HG03520 (cell line): ENCODE measurements at regions not wholly inside any gene's neighbourhood (a gene's known extent, or its start where the extent isn't known, plus 50 kb on each side); places are given as distances from the start of the nearest gene placed in this dataset.
A peak's percentile ranks its signal among the peaks of the same experiment; 100 is the strongest.

ENCODE experiments used
- ATAC-seq: cut with Tn5 transposase; IDR thresholded peaks from one replicate; pipeline ENCODE4 v1.9.1; 2021; ENCODE audit warnings: mild to moderate bottlenecking, moderate library complexity; ENCODE audit not compliant: unreplicated experiment

DNA sequence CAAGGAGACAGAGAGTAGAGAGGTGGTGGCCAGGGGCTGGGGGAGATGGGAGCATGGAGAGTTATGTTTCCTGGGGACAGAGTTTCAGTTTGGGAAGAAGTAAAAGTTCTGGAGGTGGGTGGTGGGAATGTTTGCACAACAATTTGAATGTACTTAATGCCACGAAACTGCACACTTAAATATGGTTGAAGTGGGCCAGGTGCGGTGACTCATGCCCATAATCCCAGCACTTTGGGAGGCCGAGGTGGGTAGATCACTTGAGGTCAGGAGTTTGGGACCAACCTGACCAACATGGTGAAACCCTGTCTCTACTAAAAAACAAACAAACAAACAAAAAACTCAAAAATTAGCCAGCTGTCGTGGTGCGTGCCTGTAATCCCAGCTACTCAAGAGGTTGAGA, 137.2 kb downstream of the PFKFB3 start:
- no peak for ATAC-seq

- ATAC-seq: no peak
Measured at GRCh38 chr10:6342096-6342685, 139.5 kb downstream of the PFKFB3 start.

DNA sequence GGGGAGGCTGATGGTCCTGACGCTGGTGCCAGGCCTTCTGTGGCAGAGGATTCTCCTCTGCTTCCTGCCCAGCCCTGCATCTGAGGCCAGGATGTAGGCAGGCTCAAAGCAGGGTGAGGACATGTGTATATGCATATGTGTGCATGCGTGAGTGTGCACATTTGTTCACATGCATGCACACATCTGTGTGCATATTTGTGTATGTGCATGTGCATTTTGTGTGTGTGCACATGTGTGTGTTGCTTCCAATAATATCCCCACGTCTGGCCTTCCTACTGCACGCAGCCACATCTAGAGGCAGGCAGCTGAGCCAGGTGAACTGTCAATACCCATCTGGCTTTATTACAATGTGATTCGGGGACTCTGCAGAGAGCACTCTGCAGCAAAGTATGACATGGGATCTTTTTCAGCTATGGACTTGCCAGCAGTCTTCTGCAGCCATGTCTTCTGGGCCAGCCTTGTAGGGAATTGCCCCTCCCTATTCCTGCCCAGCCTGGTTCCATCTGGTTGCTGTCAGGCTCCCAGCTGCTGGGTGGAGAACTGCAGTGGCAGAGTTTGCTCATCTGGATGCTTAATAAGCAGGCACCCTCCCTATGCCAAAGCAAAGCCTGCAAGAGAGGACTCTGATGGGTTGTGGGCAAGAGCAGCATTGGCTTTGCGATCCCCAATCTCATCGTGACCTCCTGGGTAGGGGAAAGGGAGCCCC, 140.7 kb downstream of the PFKFB3 start:
- ATAC-seq: no peak

- ATAC-seq: no peak
Measured at GRCh38 chr10:6345404-6345803, 142.7 kb downstream of the PFKFB3 start.

DNA sequence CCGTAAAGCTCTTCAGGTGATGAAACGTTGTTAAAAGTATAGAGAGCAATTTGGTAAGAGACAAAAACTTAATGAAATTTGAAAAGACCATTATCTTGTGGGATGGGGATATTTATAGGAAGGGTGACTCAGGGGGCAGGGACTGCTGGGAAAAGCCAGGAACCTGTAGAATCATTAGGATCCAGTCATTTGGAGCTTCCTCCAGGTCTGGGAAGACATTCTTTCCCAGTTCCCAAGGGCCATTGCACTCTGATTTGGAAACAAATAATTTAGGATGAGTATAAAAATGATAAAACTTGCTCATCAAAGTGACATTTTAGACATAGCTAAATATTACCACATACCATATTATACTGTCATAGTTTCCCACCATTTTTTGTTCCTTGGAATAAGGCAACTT, 143.9 kb downstream of the PFKFB3 start:
- no peak for ATAC-seq

- ATAC-seq: peak; percentile 24
Measured at GRCh38 chr10:6347391-6347951, 144.7 kb downstream of the PFKFB3 start.

GRCh38 chr10:6348096-6348874, 145.6 kb downstream of the PFKFB3 start:
- ATAC-seq: peak; percentile 72

GRCh38 chr10:6349846-6350535, 147.3 kb downstream of the PFKFB3 start:
- no peak for ATAC-seq

- no peak for ATAC-seq
Measured at GRCh38 chr10:6350609-6351008, 147.9 kb downstream of the PFKFB3 start.

DNA sequence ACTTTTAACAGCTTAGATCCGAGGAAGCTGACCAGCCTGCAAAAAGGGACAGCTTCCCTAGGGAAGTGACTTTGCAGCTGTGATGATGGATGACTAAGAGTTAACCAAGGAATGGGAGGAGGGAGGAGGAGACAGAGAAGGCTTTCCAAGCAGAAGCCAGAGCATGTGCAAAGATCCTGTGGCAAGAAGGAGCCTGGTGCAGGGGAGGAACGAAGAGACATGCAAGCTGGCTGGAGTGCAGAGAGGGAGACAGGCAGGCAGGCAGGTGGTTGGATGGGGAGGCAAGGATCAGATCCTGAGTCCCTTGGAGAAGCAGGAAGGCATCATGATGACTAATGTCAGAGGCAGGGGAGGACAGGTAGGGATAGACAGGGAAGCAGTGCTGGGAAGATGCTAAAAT, 148.8 kb downstream of the PFKFB3 start:
- no peak for ATAC-seq

- ATAC-seq: no peak
Measured at GRCh38 chr10:6353526-6353925, 150.8 kb downstream of the PFKFB3 start.

- no peak for ATAC-seq
Measured at GRCh38 chr10:6354168-6354772, 151.5 kb downstream of the PFKFB3 start.

DNA sequence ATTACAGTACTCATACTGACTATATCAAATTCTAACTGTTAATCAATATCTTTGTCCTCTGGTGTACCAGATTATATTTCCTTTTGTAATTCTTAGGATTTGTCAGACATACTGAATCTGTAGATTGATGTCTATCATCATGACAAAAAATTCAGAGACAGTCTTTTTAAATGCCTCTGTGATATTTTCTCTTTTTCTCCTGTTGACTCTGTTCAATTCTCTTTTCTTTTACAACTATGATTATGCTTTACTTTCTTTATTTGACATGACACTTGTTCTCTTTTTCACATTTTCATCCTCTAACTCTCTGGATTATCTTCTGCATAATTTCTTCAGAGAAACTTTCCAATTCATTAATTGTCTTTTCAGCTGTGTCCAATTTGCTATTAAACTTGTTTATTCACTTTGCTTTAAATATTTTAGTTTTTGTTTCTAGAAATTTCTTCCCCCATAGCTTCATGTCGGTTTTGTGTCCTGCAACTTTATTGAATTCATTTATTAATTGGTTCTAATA, 153.6 kb downstream of the PFKFB3 start:
- no peak for ATAC-seq

DNA sequence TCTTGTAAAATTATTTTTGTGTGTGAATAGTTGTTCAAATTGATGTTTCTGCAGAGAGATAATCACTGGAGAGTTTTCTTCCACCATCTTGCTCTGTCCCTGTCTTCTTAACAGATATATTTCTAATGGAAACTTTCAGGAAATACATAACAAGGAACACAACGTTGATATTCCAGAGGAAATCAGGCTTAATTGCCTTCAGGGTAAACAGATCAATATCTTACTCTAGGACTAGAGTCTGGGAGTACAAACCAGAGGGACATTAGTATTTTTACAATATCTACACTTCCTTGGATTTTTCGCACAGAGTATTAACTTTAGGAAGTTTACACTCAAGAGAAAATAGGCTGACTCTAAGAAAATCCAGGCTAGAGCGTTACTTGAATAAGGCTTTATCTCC, 159.1 kb downstream of the PFKFB3 start:
- no peak for ATAC-seq

DNA sequence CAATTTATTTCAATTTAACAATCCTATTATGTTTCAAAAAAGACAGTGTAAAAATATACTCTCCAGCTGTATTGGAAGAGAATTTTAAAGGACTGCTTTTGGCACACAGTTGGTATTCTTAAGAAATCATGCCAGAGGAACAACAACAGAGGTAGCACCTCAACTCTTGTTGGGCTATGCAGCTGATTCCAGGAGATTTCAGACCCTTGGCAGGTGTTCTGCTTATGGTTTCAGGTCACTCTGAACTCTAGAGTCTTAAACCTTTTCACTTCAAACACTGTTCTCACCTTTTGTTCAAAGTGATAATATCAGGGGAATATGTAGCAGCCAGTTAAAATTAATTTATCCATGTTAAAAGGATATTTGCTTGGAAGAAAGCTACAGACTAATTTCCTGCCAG, 160.1 kb downstream of the PFKFB3 start:
- ATAC-seq: no peak

DNA sequence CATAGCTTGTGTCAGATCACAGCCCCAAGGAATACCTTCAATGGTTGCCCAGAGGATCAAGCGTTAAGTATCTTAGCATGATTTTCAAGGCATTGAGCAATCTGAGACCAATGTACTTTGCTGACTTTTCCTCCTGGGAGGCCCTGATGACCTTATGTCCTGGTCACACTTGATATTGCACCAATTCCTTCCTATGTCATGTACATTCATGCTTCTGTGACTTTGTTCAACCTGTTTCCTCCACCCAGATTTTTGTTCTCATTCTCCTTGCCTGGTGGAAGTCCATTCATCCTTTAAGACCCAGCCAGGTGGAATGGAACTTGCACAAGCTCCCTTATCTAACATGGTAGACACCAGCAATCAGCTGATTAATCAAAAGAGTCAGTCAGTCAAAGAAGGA, 160.8 kb downstream of the PFKFB3 start:
- no peak for ATAC-seq

DNA sequence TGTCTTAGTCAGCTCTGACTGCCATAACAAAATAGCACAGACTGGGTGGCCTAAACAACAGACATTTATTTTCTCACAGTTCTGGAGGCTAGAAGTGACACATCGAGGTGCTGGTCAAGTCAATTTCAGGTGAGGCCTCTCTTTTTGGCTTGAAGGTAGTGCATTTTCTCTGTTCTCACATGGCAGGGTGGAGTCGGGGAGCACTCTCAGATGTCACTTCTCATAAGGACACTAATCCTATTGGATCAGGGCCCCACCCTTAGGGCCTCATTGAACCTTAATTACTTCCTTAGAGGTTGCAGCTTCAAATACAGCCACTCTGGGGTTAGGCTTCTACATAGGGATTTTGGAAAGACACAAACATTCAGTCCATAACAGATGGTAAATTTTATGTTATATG, 161.6 kb downstream of the PFKFB3 start:
- no peak for ATAC-seq

- ATAC-seq: no peak
Measured at GRCh38 chr10:6364893-6365292, 162.2 kb downstream of the PFKFB3 start.

DNA sequence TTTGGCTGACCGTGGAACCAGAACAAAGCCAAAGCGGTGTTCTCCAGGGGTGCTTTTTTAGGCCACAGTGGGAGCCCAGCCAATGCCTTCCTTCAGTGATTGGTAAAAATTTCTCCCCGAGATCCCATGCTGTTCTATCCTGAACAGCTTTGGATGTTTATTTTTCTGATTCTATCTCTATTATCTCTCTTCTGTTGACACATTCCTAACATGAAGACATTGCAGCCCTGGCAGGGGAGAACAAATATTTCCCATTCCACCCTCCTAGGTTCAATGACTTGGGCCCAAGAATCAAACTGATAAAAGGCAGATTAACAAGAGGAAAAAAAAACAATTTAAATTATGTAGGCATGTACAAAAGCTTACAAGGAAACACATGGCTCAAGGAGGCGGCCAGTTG, 162.7 kb downstream of the PFKFB3 start:
- no peak for ATAC-seq
